ENCODE measurements at regions not wholly inside any gene's neighbourhood (a gene's known extent, or its start where the extent isn't known, plus 50 kb on each side); places are given as distances from the start of the nearest gene placed in this dataset.

- TF ChIP-seq POLR2A (IDR thresholded peaks at IDR 0.05; ENCODE audit: low read depth, low read length), result no peak
- TF ChIP-seq TAF1 (IDR thresholded peaks at IDR 0.05; ENCODE audit: borderline replicate concordance, low read depth, low read length), result no peak
- no peak for TF ChIP-seq POLR2AphosphoS5 (IDR thresholded peaks at IDR 0.05; ENCODE audit: low read depth, low read length)
Observed at GRCh38 chr1:234722904-234723720, 113.1 kb upstream of the IRF2BP2 start.
